ENCODE measurements at regions not wholly inside any gene's neighbourhood (a gene's known extent, or its start where the extent isn't known, plus 50 kb on each side); places are given as distances from the start of the nearest gene placed in this dataset.

DNA sequence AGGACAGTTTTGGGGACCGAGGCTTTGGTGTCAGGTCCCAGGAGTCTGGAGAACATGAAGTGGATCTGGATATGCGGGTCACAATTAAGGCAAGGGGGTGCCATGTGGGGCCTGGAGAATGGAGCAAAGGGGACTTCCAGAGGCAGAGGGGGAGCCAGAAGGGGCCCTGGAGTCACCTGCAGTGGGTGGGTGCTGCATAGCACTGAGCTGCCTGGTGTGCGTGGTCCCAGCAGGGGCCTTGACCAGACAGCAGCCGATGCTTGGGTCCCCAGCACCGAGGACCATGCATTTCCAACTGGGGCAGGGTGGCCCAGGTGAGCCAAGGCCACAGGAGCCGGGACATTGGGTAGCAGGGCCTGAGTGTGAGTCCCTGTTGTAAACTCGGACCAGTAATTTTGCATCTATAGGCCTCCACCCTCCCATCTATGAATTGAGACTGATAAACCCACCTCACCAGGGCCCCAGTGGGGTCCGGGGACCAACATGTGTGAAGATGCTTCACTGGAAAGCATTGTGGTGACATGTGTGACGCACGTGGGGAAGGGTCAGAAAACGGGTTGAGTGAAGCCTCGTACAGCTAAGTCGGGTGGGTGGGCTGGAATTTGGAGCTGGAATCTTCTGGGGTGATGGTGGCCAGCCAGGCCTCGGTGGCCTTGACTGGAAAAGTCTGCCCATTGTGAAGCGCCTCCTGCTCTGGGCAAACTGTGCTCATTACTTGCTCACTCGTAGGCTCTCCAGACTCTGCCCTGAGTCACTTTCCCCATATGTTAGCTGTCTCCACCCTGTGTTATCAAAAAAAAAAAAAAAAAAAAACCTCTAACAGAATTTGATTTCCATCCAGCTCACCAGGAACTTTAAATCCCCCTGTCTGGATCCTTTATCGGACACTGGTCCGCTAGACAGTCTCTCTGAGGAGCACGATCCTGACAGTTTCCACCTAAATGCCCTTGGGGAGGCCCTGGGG lies 90.5 kb upstream of the ZNF469 start:
- no peak for DNase-seq

DNA sequence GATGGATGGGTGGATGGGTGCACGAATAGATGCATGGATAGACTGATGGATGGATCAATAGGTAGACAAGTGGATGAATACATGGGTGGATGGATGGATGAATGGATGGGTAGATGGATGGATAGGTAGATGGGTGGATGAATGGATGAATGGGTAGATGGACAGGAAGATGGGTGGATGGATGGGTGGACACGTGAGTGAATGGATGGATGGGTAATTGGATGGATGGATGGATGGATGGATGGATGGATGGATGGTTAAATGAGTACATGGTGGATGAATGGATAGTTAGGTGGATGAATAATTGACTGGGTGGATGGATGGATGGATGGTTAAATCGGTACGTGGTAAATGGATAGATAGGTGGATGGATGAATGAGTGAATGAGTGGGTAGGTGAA lies 89.7 kb upstream of the ZNF469 start:
- DNase-seq: no peak

DNA sequence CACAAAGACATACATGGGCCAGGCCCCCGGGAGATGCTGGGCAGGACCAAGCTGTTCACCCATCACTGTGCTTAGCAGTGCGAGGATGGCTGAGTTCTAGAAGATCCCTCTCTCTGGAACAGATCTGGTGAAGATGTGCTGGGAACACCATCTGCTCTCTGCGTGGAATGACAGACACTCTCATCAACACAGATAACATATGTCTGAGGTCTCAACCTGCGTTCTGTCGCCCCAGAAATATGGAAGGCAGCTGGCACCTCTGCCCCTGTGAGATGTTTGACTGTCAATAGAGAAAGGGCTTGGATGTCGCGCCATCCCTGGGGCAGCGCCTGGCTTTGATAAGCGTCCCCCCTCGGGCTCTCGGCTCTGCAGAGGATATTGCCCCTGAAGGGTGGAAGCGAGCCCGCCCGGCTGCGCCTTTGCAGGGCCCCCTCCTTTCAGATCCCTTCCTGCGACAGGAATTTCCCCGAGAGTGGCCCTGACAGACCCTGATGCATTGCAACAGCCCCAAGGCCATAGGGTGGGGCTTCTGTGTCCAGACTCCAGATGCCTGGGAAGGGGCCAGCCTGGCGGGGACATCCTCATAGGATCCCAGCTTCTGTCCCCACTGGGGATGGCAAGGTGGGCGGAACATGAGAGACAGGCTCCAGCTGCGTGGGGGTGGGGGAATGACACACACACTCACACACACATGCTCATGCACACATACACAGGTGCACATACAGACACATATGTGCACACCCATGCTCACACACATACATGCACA lies 86.9 kb upstream of the ZNF469 start:
- no peak for DNase-seq

DNA sequence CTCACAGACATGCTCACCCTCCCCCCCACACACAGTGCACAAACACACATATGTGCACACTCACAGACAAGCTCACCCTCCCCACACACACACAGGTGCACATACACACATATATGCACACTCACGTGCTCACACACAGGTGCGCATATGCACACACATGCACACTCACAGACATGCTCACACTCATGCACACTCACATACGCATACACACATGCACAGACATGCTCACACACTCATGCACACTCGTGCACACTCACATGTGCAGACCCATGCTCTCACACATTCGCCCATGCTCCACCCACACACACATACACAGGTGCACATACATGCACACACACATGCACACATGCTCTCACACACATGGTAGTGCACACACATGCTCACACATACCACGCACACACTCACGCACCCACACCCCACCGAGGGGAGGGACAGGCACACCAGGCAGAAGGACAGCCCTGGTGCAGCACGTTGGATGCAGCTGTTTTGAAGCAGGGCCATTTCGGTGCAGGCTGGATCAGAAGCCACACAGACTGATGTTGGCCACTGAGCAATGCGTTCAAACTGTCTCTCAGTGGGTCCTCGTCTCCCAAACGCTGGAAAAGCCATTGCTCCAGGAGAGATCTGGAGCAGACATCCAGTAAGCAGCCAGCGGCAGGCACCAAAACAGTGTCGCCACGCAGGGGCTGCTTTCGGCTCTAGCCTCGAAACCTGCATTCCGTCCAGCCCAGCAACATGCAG lies 86.2 kb upstream of the ZNF469 start:
- no peak for DNase-seq

- no peak for DNase-seq
Measured at GRCh38 chr16:88297178-88297720, 85.5 kb upstream of the ZNF469 start.

GRCh38 chr16:88298181-88298832 lies 84.5 kb upstream of the ZNF469 start:
- no peak for DNase-seq

- DNase-seq: peak; percentile 28
Measured at GRCh38 chr16:88298833-88299745, 83.7 kb upstream of the ZNF469 start.

GRCh38 chr16:88299751-88300462 lies 82.9 kb upstream of the ZNF469 start:
- DNase-seq: no peak

DNA sequence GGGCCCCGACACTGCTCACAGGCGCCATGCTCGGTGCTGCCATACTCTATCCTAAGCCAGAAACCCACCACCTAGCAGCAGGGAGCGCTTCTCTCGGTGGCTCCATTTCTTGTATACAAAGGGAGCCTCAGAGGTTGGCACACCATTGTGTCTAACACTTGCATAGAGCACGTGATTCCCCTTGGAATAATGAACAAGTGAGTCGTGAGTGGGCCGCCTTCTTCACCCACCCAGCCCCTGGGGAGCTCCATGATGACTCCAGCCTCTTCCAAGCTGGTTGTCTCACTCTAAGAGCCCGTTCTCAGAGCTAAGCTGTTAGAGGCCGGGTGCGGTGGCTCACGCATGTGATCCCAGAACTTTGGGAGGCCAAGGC lies 82.3 kb upstream of the ZNF469 start:
- no peak for DNase-seq

DNA sequence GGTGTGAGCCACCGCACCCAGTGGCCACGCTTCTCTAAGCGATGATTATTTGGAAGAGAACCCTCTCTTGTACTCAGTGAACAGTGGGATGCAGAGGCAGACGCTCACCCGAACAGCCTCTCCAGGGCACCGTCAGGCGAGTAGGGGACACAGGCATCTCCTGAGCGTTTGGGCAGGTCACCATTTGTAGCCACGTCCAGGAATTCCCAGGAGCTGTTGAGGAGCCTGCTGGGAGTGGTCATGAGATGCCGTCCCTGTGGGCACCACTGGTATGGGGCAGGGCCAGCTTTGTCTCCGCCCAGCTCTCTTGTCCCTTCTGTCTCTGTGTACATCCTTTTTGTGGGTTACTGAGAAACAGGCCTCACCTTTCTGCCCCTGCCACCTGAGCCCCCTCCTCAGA lies 81.3 kb upstream of the ZNF469 start:
- no peak for DNase-seq

DNA sequence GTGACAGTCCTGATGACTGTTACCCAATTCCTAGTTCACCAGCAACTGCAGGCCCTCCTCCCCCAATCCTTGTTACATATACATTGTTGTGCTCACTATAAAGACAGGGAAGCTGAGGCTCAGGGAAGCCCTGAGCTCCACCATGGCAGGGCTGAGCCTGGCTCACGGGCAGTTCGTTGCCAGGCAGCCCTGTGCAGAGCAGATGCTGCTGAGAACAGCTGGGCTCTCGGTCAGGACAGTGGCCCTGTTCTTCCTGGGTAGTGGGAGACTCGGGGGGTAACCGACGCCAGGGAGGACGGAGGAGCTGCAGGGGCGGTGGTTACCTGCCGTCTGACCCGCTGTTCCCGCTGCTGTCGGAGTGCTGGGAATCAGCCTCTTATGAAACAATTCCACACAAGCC lies 80.9 kb upstream of the ZNF469 start:
- no peak for DNase-seq

- no peak for DNase-seq
Measured at GRCh38 chr16:88302666-88303065, 80.1 kb upstream of the ZNF469 start.

DNA sequence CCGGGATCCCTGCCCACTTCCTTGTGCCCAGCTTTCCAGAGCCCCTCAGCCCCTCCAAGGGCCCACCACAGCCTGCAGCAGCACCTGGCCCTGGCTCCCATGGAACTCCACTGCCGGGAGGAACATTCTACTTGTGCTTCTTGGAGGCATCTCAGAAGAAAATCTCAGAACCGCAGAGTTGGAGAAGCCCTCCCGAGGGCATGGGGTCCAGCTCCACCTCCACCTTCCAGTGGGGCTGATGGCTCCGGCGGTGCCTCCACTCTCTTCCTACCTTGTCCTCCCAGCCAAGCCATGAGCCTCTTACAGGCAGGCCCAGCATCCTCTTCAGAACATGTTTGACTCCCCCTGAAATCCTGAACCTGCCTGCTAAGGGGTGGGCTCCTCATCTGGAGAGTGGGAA lies 79.4 kb upstream of the ZNF469 start:
- no peak for DNase-seq

GRCh38 chr16:88303890-88304819 lies 78.6 kb upstream of the ZNF469 start:
- DNase-seq: no peak

- no peak for DNase-seq
Measured at GRCh38 chr16:88305176-88305575, 77.6 kb upstream of the ZNF469 start.

- no peak for DNase-seq
Measured at GRCh38 chr16:88306411-88306810, 76.3 kb upstream of the ZNF469 start.

DNA sequence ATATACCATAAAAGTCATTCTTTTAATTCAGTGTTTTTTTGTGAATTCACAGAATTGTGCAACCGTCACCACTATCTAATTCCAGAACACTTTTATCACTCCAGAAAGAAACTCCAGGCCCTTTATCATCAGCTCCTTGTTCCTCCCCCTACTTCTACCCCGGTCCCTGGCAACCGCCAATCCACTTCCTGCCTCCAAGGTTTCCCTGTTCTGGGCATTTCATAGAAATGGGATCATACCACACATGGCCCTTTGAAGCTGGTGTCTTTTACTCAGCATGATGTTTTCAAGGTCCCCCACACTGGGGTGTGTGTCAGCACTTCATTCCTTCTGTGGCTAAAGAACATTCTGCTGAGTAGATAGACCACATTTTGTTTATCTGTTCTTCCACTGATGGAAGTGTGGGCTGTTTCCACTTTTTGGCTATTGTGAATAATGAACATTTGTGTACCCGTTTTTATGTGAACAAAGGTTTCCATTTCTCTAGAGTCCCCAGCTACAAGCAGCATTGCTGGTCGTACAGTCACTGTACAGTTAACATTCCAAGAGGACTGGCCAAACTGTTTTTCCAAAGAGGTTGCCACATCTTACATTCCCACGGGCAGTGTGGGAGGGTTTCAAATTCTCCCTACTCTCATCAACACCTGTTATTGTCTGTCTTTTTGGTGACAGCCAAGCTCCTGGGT lies 75.8 kb upstream of the ZNF469 start:
- DNase-seq: no peak

GRCh38 chr16:88308441-88309173 lies 74.2 kb upstream of the ZNF469 start:
- no peak for DNase-seq

All from activated CD4-positive, alpha-beta T cell treated with anti-CD3 and anti-CD28 coated beads, Interleukin-10, Interleukin-2, amounts not matched to agents 100 ng/mL and 50 ng/mL, durations not matched to agents 16 hours and 8 hours (primary cell).